Stomach (tissue), 8 donors: ENCODE measurements at regions not wholly inside any gene's neighbourhood (a gene's known extent, or its start where the extent isn't known, plus 50 kb on each side); places are given as distances from the start of the nearest gene placed in this dataset.

Source experiments
- DNase-seq, 2 donors: peaks; one replicate each; pipeline versions ENCODE4 v3.0.0 to v3.0.0-alpha.2; 2013 to 2019
- H3K27ac ChIP-seq, 5 donors: fragments of 200-600 bp in 4 of 5; sonication (generic) in 4 of 5; one replicate each; pipeline ENCODE4 v1.5.1; 2013 to 2019; ENCODE audit warnings: mild to moderate bottlenecking in 1 of 5, moderate library complexity in 1 of 5
- H3K27me3 ChIP-seq, 3 donors: fragments of 200-600 bp; sonication (generic); one replicate each; pipeline ENCODE4 v1.5.1; 2017 to 2019; ENCODE audit warnings: mixed run types in 1 of 3
- H3K36me3 ChIP-seq, 4 donors: fragments of 200-600 bp; sonication (generic); 1 replicate in 3 of 4; 2 replicates in 1 of 4; pipeline ENCODE4 v1.5.1; 2016 to 2019
- H3K4me1 ChIP-seq, 4 donors: fragments of 200-600 bp; sonication (generic); one replicate each; pipeline ENCODE4 v1.5.1; 2016 to 2019
- H3K4me3 ChIP-seq, 4 donors: fragments of 200-600 bp; sonication (generic) in 3 of 4; one replicate each; pipeline ENCODE4 v1.5.1; 2016 to 2019; ENCODE audit warnings: mild to moderate bottlenecking in 1 of 4
- H3K9me3 ChIP-seq, 4 donors: fragments of 200-600 bp; sonication (generic); one replicate each; pipeline ENCODE4 v1.5.1; 2016 to 2019
- EP300 ChIP-seq: sonication (generic); formaldehyde crosslinking; IDR thresholded peaks from one replicate; pipeline ENCODE4 v1.6.1; 2017; ENCODE audit warnings: antibody characterized with exemption
- POLR2A ChIP-seq, 4 donors: fragments of 450-650 bp; IDR thresholded peaks; one replicate each; pipeline ENCODE4 v1.6.1; 2016; ENCODE audit warnings: antibody characterized with exemption in 4 of 4, control low read depth in 2 of 4, mild to moderate bottlenecking in 1 of 4, moderate library complexity in 1 of 4
- POLR2AphosphoS5 ChIP-seq, 3 donors: sonication (generic); formaldehyde crosslinking; IDR thresholded peaks; one replicate each; pipeline ENCODE4 v1.6.1; 2016; ENCODE audit warnings: antibody characterized with exemption in 3 of 3
- WGBS, 5 donors: extraction: QIAGEN DNeasy Blood & Tissue Kit in 3 of 5; methylation state at CpG; one replicate each; pipeline versions ENCODE4 v1.1.5 to v1.1.7; 2013 to 2018; 5-methylcytosine and 5-hydroxymethylcytosine counted together
- intact Hi-C: fragments of 100-400 bp; cut with DNase I; formaldehyde crosslinking; loops from one replicate; pipeline ENCODE4 v1.15.1; 2023; ENCODE audit warnings: low total_unique reads
- TF ChIP-seq, protein P1 (sequence below), 7 experiments: fragments of 450-650 bp in 4 of 7; fragments of 200-600 bp in 3 of 7; sonication (generic) in 3 of 7; IDR thresholded peaks; one replicate each; pipeline ENCODE4 v1.5.1; 2016 to 2019; ENCODE audit warnings: antibody characterized with exemption in 7 of 7, control low read depth in 2 of 7, mild to moderate bottlenecking in 1 of 7
- donor health status: healthy with polysubstance abuse.
- donor health status: Bipolar disorder and iron deficiency.
- donor health status: healthy.

DNA sequence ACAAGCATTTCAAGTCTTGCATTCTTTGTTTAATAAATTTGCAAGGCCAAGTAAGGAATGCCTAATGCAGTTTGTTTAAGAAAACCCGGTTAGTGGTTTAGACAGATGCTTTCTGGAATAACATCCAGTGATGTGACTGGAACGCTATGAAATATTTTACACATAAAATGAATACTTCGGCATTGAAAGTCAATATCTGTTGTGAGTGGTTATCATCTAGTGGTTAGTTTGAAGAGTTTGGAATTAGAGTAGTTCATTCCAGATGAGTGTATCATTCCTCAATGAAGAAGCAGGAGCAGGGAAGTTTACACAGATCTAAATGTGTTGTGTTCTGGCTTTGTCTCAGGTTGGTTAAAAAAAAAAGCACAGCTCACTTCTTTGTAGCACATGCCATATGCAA, 608.0 kb upstream of the PIK3C3 start:
- 63 to 81% (median 75%) methylated on average over 3 of the region's 3 CpGs for whole genome bisulfite sequencing, 5 donors
- intact Hi-C loops, result no loop called here
- no peak for TF ChIP-seq EP300
- no peak for TF ChIP-seq POLR2A (IDR thresholded peaks at IDR 0.05)
- TF ChIP-seq, protein P1, sequence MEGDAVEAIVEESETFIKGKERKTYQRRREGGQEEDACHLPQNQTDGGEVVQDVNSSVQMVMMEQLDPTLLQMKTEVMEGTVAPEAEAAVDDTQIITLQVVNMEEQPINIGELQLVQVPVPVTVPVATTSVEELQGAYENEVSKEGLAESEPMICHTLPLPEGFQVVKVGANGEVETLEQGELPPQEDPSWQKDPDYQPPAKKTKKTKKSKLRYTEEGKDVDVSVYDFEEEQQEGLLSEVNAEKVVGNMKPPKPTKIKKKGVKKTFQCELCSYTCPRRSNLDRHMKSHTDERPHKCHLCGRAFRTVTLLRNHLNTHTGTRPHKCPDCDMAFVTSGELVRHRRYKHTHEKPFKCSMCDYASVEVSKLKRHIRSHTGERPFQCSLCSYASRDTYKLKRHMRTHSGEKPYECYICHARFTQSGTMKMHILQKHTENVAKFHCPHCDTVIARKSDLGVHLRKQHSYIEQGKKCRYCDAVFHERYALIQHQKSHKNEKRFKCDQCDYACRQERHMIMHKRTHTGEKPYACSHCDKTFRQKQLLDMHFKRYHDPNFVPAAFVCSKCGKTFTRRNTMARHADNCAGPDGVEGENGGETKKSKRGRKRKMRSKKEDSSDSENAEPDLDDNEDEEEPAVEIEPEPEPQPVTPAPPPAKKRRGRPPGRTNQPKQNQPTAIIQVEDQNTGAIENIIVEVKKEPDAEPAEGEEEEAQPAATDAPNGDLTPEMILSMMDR (IDR thresholded peaks at IDR 0.05), result no peak
- no peak for TF ChIP-seq POLR2AphosphoS5 (IDR thresholded peaks at IDR 0.05)
- Histone ChIP-seq H3K9me3 (no peaks in the 10 kb centered on the region), H3K36me3 (no peaks in the 10 kb centered on the region), H3K27ac (no peak overlapping the region), H3K27me3 (no peaks in the 10 kb centered on the region), H3K4me3 (no peak overlapping the region), H3K4me1 (no peaks in the 10 kb centered on the region)
- DNase-seq, result no peak

DNA sequence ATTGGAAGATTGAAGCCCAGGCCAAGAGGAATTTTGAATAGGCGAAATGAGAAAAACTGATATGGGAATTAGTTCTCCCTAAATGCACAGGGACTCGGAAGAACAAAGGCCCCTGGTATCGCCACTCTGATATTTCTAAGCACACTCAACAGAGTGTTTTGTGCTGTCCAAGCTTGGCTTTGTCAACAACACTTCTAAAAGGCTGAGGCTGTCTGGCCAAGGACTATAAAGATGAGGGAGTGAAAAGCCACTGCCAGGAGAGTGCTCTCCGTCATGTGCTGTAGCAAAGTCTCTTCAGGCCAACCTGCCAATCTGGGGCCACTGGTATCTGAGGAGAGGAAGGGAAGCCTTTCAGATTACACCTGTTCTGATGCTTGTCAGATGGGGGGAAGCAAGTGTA, 611.2 kb upstream of the PIK3C3 start:
- H3K4me1 ChIP-seq, result no peaks in the 10 kb centered on the region
- H3K36me3 ChIP-seq, result no peaks in the 10 kb centered on the region
- no peak overlapping the region for H3K4me3 ChIP-seq
- H3K27ac ChIP-seq, result no peak overlapping the region
- TF ChIP-seq, protein P1 (IDR thresholded peaks at IDR 0.05), result no peak
- TF ChIP-seq POLR2AphosphoS5 (IDR thresholded peaks at IDR 0.05) (no peak), POLR2A (IDR thresholded peaks at IDR 0.05) (no peak)
- 38 to 73% (median 46%) methylated on average over 4 of the region's 4 CpGs for WGBS, 5 donors
- H3K27me3 ChIP-seq, result no peaks in the 10 kb centered on the region
- no peaks in the 10 kb centered on the region for H3K9me3 ChIP-seq
- intact Hi-C loops, result no loop called here
- no peak for DNase-seq

DNA sequence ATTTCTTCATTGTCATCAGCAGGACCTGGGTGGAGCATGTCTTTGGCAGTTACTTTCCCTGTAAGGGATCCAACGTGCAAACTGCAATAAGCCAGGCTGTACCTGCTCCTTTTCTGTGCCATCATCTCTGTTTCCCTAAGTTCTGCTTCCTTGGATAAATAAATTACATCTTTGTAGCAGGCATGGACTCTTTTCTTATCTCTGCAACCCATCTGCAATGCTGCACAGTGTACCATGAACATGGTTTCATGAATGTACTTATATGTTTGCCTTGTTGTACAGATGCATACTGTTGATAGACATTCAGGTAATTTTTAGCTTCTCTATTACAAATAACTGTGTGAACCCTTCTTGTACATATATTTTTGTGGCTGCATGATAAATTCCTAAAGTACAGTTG, 616.7 kb upstream of the PIK3C3 start:
- Histone ChIP-seq H3K4me1 (peaks cover 0 to 4% (median 0%) of the 10 kb centered on the region in 4 donors), H3K27me3 (no peaks in the 10 kb centered on the region), H3K36me3 (no peaks in the 10 kb centered on the region), H3K27ac (no peak overlapping the region), H3K4me3 (no peak overlapping the region), H3K9me3 (no peaks in the 10 kb centered on the region)
- no peak for DNase-seq
- no peak for TF ChIP-seq EP300
- TF ChIP-seq, protein P1 (IDR thresholded peaks at IDR 0.05), result no peak
- TF ChIP-seq POLR2A (IDR thresholded peaks at IDR 0.05), result no peak
- no peak for TF ChIP-seq POLR2AphosphoS5 (IDR thresholded peaks at IDR 0.05)
- WGBS, 5 donors, result 20 to 50% (median 32%) methylated on average over 1 of the region's 1 CpG
- intact Hi-C loops, result no loop called here

DNA sequence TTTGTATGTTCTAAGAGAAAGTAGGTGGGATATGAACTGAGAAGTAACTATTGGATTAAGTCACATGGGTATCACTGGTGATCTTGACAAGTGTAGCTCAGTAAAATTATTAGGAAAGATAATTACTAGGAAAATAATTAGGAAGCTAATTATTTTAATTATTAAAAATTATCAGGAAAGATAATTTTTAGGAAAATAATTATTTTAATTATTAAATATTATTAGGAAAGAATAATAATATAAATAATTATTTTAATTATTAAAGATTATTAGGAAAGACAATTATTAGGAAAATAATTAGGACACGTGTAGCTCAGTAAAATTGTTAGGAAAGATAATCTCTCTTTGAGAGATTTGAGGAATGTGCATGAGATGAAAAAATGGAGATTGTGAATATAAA, 623.4 kb upstream of the PIK3C3 start:
- H3K36me3 ChIP-seq, result no peaks in the 10 kb centered on the region
- H3K27me3 ChIP-seq, result no peaks in the 10 kb centered on the region
- H3K9me3 ChIP-seq, result no peaks in the 10 kb centered on the region
- H3K27ac ChIP-seq, result no peak overlapping the region
- WGBS, 5 donors, result 85 to 90% (median 88%) methylated on average over 1 of the region's 1 CpG
- TF ChIP-seq POLR2AphosphoS5 (IDR thresholded peaks at IDR 0.05), result no peak
- no peak for TF ChIP-seq EP300
- TF ChIP-seq, protein P1 (IDR thresholded peaks at IDR 0.05), result no peak
- no peak for TF ChIP-seq POLR2A (IDR thresholded peaks at IDR 0.05)
- no peak overlapping the region for H3K4me3 ChIP-seq
- no peak for DNase-seq
- H3K4me1 ChIP-seq, result peaks cover 0 to 4% (median 0%) of the 10 kb centered on the region in 4 donors
- intact Hi-C loops, result no loop called here
